HG03108 (cell line): ENCODE measurements at regions not wholly inside any gene's neighbourhood (a gene's known extent, or its start where the extent isn't known, plus 50 kb on each side); places are given as distances from the start of the nearest gene placed in this dataset.
"Not testable (repeated sequence)": the region's sequence is repeated elsewhere in the genome, so short reads cannot be mapped to it uniquely, and the experiment has no call there.

ENCODE experiments used
- ATAC-seq: cut with Tn5 transposase; IDR thresholded peaks from one replicate; pipeline ENCODE4 v1.9.1; 2021; ENCODE audit warnings: moderate library complexity; ENCODE audit not compliant: unreplicated experiment

DNA sequence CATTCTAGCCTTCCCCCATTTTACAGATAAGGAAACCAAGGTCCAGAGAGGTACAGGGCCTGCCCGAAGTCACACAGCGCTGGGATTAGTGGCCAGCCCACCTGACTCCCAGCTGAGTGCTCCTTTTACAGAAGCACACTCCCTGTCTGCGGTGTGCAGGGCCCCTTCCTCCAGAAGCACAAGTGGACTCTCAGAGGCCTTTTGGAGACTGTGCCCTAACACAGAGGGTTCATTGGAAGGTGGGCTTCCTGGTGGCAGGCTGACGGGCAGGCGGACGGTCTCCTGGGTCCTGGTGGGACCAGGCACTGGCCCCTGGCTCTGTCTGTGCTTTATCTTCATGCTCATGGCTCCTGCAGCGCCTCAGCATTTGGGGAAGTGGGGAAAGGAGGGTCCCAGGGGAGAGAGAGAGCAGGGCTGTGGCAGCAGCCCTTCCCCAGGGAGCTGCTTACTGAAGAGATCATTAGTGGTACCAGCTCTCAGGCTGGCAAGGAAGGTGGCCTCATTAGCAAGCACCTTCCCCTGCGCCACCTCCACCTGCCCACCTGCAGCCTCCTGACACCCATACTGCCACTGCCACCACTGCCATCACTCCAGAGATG lies 83.1 kb upstream of the GOLGA6L4 start:
- not testable (repeated sequence) for ATAC-seq

DNA sequence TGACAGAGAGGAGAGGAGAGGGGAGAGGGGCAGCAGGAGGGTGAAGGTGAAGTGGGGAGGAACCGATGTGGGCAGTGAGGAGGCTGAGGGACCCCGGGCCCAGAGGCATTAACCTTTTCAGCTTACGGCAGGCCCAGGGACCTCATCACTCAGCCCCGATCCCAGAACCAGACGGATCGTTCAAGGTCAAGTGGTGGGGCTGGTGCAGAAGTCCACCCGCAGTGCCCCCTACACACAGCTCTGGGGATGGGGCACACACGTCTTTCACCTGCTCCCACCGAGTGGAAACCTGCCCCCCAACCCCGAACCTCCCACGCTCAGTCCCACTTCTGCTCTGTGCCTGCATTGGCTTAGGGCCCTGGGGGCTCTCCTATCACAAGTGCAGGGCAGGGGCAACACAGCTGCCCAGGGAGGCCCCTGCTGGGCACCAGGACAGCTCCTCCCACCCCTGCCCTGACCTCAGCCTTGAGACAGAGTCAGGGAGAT lies 81.9 kb upstream of the GOLGA6L4 start:
- not testable (repeated sequence) for ATAC-seq

DNA sequence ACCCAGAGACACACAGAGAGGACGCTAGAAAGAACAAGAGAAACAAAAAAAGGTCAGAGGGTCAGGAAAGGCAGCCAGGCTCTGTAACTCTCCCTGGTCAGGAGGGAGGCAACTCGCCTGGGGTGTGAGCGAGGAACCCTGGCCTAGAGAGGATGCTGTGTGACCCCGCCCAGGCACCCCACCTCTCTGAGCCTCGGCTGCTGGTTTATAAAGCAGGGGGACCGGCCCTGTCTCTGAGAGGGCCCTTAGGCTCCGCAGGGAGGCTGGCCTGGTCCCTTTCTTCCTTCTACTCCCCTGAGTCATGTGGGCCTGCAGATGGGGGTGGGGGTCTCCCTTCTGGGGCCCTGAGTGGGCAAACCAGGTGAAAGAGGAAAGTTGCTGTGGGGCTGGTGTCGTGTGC lies 81.3 kb upstream of the GOLGA6L4 start:
- not testable (repeated sequence) for ATAC-seq

DNA sequence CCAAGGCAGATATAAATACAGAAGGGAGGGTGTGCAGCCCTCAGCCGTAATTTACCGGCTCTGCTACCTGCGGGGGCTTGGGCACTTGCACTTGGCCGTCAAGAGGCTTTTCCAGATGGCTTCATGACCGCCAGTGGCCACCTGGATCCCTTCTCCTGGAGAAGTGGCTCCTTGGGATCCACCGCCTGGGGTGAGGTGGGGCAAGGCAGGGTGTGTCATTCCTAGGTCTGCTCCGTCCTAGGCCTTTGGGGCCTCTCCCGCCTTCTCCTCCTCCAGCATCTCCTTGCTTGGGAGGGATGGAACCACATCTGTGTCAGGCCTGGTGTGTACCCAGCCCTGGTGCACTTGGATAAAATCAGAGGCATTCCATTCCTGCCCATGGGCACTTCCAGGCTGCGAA lies 80.8 kb upstream of the GOLGA6L4 start:
- ATAC-seq: not testable (repeated sequence)

DNA sequence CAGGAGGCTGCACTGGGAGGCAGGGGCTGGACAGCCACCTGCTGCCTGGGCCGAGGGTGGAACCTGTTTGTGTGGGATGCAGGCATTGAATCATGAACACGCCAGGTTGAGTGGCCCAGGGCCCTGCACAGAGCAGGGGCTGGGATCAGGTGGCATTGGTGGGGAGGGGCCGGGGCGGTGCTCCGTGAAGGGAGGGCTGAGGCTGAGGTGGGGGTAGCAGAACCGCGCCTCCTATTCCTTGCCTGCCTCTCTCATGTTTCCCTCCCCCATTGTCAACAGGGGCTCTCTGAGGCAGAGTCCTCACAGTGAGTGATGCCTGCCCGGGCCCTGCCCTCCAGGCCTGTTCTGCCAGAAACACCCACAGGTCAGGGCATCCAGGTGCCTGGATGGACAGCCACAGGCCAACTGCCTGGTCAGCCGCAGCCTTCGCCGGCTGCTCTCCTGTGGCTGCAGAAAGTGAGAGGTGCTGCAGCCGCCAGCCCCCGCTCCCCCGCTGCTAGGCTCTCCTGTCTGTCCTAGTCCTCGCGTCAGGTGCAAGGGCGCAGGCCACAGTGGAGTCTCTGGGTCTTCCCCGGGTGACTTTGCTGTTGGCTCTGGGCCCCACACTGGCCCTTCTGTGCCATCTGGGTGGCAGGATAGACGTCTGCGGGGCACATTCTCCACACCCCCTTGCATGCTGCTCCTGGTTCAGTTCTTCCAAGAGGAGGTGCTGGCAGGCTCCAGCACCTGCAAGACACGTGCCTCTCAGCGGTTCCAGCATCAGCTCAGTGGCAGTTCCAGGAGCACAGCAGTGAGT lies 79.6 kb upstream of the GOLGA6L4 start:
- ATAC-seq: not testable (repeated sequence)

DNA sequence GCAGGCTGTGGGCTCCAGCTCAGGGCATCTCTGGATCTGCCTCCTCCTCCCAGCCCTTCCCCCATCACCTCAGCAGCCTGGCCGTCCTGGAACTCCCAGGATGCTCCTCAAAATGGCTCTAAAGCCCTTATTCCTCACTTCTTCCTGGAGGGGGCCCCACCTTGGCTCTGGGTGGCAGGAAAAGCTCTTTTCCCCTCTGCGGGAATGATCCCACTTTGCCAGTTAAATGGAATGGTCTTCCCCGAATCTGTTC lies 79.1 kb upstream of the GOLGA6L4 start:
- ATAC-seq: not testable (repeated sequence)

DNA sequence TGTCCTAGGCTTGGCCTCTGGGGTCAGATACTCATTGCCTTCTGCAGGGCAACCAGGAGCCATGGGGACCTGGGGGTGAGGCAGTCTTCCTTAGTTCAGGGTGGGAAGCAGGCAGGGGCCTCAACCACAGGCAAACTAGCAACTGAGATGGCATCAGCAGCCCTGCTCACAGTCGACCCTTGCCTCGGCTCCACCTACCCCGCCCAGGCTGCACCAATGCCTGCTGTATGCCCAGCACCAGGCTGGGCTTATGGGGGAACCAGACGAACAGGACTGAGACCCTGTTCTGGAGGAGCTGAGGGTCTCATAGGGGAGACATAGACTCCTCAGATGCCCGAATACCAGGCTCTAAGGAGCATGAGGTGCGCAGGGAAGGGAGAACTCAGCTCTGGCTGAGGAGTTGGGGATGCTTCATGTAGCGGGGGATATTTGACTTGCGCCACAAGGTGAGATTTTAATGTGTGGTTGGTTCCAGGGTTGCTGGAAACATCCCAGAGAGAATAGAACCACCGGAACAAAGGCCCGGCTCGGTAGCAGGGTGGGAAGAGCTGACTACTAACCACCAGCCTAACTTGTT lies 78.4 kb upstream of the GOLGA6L4 start:
- ATAC-seq: not testable (repeated sequence)

DNA sequence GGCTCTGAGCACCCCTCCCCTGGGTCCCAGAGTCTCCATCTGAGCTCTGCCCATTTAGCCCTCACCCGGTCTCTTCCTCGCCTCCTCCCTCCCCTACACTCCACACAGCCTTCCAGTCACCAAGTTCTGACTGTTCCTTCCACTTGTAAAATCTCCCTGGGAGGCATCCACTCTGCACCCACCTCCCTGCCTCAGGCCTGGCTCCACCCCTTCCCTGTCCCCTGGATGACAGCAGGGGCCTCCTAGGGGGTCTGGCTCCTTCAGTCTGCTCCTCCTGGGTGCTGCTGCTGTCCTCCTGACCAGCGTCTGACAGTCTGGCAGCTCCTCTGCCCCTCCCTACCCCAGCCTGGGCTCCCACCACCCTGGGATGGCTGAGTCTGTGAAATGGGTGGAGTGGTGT lies 77.7 kb upstream of the GOLGA6L4 start:
- ATAC-seq: not testable (repeated sequence)

DNA sequence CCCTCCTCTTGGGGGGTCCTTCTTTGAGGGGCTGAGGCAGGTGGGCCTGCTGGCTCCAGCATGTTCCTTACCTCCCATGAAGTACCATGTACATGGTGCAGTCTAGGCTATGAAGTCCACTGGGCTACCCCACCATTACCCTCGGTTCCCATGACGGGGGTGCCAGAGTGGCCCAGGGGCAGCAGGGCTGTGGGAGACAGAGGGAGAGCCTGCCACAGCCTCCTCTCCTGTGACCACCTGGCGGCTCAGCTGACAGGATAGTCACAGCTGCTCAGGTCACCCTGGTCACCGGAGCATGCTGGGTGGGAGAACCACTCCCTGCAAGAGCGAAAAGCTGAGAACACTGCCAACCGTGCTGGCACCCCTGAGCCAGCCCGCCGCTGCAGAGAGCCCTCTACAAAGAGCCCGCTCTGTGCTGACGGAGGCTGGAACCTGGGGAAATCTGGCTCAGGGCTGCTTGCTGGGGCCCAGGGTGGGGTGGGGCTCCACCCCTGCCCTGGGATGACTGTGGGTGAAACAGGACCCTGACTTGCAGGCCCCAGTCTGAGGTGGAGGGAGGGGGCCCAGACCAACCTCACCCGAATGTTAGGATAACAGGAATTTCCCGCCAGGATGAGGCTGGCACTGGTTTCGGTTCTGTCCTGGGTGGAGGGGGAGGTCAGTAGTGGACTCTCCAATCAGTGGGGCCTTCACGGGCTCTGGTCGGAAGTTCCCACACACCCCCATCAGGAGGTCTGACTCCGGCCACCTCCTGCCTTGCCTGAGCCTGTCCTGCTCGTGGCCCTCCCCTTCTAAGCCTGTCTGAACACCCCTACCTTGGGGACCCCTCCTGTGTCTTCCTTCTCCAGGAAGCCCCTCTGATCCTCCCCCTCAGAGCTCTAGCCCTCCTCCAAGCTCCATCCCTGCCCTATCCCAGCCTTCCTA lies 76.0 kb upstream of the GOLGA6L4 start:
- not testable (repeated sequence) for ATAC-seq

DNA sequence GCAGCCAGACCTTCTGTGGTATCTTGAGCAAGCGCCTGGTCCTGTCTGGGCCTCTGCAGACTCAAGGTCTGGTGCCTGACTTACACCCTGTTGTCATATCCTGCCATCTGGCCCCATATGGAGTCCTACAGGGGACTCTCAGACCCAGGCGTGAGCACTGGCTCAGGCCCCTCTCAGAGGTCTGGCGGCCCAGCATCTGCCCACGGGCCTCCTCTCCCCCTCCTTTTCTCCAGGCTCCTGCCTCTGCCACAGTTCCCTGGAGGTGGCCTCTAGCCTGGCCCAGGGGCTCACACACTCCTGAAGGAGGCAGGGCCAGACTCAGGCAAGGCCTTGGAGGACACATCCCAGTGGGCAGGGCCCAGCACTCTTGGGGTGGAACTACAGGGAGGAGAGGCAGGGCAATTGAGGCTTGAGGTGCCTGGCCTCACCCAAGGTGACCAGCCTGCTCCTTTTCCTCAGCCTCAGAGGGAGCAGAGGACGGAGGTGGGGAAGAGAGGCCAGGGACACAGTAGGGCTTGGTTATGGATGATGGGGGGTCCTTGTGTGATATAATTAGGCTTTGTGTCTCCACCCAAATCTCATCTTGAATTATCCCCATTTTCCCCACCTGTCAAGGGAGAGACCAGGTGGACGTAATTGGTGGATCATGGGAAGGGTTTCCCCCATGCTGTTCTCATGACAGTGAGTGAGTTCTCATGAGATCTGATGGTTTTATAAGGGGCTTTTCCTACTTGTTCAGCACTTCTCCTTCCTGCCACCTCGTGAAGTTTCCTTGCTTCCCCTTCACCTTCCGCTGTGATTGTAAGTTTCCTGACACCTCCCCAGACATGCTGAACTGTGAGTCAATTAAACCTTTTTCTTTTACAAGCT lies 70.9 kb upstream of the GOLGA6L4 start:
- ATAC-seq: not testable (repeated sequence)

DNA sequence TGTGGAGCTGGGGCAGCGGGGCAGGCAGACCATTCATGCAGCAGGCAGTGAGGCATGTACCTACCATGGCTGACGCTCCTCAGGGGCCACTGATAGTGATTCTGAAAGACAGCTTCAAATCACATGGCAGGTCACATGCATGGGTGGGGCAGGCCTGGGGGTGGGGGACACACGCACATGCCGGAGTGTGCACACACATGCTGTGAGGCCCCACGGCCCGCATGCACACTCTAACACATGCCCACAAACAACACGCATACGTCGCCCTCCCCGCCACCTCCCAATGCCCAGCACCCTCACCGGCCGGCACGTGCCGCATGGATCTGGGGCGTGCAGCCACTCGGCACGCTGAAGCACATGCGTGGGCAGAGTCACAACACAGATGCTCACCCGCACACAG lies 65.5 kb upstream of the GOLGA6L4 start:
- not testable (repeated sequence) for ATAC-seq

DNA sequence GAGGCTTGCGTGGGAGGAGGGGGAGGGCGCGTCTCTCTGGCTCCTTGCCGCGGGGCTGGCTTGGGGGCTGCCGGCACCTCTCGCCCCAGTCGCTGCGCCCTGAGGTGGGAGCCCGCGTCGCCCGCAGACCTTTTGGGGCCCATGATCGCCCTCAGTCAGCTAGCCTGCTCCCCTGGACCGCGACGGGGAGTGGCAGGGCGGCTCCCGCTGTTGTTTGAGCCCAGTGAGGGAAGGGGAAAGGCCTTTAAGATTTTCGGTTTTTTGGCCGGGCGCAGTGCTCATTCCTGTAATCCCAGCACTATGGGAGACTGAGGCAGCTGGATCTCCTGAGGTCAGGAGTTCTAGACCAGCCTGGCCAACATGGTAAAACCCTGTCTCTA lies 62.4 kb upstream of the GOLGA6L4 start:
- not testable (repeated sequence) for ATAC-seq
